LNCAP (cell line): ENCODE measurements at regions not wholly inside any gene's neighbourhood (a gene's known extent, or its start where the extent isn't known, plus 50 kb on each side); places are given as distances from the start of the nearest gene placed in this dataset.

ENCODE experiments used
- TF ChIP-seq, protein P1 (sequence below): fragments of 450-650 bp; IDR thresholded peaks from 2 replicates; pipeline ENCODE4 v1.5.1; 2017; ENCODE audit warnings: mild to moderate bottlenecking

GRCh38 chr1:213669964-213670691, 317.6 kb upstream of the PROX1 start:
- TF ChIP-seq, protein P1, sequence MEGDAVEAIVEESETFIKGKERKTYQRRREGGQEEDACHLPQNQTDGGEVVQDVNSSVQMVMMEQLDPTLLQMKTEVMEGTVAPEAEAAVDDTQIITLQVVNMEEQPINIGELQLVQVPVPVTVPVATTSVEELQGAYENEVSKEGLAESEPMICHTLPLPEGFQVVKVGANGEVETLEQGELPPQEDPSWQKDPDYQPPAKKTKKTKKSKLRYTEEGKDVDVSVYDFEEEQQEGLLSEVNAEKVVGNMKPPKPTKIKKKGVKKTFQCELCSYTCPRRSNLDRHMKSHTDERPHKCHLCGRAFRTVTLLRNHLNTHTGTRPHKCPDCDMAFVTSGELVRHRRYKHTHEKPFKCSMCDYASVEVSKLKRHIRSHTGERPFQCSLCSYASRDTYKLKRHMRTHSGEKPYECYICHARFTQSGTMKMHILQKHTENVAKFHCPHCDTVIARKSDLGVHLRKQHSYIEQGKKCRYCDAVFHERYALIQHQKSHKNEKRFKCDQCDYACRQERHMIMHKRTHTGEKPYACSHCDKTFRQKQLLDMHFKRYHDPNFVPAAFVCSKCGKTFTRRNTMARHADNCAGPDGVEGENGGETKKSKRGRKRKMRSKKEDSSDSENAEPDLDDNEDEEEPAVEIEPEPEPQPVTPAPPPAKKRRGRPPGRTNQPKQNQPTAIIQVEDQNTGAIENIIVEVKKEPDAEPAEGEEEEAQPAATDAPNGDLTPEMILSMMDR, result no peak

- TF ChIP-seq, protein P1, result no peak
Measured at GRCh38 chr1:213670692-213671023, 317.1 kb upstream of the PROX1 start.

DNA sequence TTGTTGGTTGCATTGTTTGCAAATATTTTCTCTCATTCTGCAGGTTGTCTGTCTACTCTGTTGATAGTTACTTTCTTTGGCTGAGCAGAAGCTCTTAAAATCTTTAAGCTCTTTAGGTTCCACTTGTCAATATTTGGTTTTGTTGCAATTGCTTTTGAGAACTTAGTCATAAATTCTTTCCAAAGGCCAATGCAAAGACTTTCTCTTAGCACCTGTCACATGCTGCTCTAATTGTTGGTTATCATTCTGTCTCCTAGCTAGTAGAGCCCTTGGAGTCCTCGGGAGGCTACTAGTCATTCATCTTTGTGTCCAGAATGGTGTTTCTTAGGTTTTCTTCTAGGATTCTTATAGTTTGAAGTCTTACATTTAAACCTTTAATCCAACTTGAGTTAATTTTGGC, 312.7 kb upstream of the PROX1 start:
- TF ChIP-seq, protein P1, result no peak

- TF ChIP-seq, protein P1, result no peak
Measured at GRCh38 chr1:213676736-213677135, 311.0 kb upstream of the PROX1 start.

DNA sequence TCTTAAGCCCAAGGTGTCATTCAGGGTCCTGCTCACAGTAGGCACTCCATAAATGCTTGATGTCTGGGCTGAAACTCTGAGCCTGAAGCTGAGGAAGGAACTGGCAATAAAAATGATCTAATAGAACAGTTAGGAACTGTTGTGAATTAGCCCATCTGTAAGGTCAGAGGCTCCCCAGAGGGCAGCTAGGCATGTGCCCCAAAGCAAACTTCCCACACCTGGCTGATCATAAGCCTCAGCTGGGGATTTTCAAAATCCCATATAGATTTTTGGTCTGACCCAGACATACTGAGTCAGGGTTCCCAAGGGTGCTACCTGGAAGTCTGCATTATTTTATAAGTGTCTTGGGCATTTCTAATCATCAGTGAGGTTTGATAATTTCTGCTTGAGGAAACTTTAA, 309.4 kb upstream of the PROX1 start:
- TF ChIP-seq, protein P1, result no peak

DNA sequence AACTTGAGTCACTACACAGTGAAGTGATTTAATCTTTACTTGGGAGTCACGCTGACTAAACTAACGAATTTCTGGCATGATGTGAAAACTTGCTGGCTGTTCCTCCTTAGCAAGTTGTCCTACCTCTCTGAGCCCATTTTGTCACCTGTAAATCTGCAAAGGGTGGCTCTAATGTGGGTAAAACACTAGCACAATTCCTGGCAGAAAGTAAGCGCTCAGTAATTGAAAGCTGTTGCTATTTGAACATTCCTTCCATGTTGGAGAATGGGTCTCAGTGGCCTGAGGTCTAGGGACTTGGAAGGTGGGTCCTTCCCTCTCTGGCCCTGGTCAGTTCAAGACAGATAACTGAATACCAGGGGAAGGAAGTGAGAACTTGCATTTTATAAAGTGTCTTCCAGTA, 309.0 kb upstream of the PROX1 start:
- TF ChIP-seq, protein P1, result no peak

DNA sequence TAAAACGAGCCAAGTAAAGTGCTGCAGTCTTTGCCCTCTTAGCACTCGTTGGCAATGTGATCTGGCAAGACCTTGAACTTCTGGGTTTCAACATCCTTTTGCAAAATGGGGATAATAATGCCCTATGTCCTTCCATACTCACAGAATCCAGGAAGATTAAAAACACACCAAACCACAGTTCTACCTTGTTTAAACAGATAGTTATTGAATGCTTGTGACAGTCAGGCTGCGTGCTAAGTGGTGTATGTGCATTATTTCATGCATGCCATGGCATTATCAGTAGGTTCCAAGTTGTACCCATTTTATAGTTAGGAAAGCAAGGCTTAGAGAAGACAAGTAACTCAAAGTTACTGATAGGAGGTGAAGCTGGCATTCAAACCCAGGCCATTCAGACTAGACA, 308.6 kb upstream of the PROX1 start:
- TF ChIP-seq, protein P1, result no peak

DNA sequence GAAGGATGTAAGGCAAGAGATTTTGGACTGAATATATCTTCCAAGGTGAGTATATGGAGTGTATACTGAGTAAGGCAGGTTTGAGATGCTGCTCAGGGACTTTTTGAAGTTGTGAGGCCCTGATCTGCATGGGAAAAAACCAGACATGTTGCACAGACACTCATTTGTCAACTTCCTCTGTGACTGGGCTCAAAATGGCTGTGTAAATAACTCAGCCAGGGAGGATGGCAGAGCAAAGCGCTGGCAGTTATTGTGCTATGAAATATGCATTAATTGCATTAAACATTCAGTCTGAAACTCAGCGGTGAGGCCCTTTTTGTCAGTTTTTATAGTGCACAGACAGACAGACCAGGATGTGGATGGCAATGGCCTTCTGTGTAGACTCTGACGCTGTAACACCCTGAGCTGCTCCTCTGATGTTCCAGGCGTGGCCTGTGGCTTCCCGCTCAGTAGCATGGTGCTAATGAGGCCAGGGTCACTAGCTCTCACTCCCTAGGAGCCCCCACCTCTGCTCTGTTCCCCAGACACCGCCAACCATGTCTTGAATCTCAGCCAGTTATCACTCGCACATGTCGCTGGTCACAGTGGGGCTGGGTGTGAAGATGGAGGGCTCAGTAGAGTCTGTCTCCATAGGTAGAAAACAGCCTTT, 307.0 kb upstream of the PROX1 start:
- TF ChIP-seq, protein P1, result no peak
